Uterus (tissue), 2 donors: ENCODE measurements at regions not wholly inside any gene's neighbourhood (a gene's known extent, or its start where the extent isn't known, plus 50 kb on each side); places are given as distances from the start of the nearest gene placed in this dataset.

Experiments used
- POLR2A ChIP-seq, 2 donors: fragments of 450-650 bp; IDR thresholded peaks; one replicate each; pipeline ENCODE4 v1.6.1; 2016; ENCODE audit warnings: antibody characterized with exemption in 2 of 2, mild to moderate bottlenecking in 1 of 2, moderate library complexity in 1 of 2
- TF ChIP-seq, protein P1 (sequence below), 4 experiments: fragments of 200-600 bp in 2 of 4; fragments of 450-650 bp in 2 of 4; sonication (generic) in 2 of 4; IDR thresholded peaks; one replicate each; pipeline ENCODE4 v1.5.1; 2016 to 2019; ENCODE audit warnings: antibody characterized with exemption in 4 of 4, mild to moderate bottlenecking in 2 of 4, moderate library complexity in 1 of 4

DNA sequence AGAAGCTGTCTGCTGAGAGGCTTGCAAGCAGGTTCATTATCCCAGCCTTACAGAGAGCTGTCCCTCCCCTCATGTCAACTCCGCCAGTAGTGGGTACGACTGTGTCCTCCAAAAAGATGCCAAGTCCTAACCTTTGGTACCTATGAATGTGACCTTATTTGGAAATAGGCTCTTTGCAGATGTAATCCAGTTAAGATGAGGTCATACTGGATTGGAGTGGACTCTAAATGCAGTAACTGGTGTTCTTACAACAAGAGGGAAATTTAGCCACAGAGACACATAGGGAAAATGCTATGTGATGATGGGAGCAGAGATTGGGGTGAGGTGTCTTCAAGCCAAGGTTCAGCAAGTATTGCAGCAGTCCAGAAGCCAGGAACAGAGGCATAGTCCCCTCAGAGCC lies 90.8 kb upstream of the FOXP4 start:
- TF ChIP-seq, protein P1, sequence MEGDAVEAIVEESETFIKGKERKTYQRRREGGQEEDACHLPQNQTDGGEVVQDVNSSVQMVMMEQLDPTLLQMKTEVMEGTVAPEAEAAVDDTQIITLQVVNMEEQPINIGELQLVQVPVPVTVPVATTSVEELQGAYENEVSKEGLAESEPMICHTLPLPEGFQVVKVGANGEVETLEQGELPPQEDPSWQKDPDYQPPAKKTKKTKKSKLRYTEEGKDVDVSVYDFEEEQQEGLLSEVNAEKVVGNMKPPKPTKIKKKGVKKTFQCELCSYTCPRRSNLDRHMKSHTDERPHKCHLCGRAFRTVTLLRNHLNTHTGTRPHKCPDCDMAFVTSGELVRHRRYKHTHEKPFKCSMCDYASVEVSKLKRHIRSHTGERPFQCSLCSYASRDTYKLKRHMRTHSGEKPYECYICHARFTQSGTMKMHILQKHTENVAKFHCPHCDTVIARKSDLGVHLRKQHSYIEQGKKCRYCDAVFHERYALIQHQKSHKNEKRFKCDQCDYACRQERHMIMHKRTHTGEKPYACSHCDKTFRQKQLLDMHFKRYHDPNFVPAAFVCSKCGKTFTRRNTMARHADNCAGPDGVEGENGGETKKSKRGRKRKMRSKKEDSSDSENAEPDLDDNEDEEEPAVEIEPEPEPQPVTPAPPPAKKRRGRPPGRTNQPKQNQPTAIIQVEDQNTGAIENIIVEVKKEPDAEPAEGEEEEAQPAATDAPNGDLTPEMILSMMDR (IDR thresholded peaks at IDR 0.05), result no peak
- TF ChIP-seq POLR2A (IDR thresholded peaks at IDR 0.05), result no peak
